ENCODE measurements at regions not wholly inside any gene's neighbourhood (a gene's known extent, or its start where the extent isn't known, plus 50 kb on each side); places are given as distances from the start of the nearest gene placed in this dataset.
A peak's percentile ranks its signal among the peaks of the same experiment; 100 is the strongest.

- TF ChIP-seq ZNF565 (CRISPR knock-in tag; conservative IDR thresholded peaks at IDR 0.05; ENCODE audit: low read depth), result no peak
- TF ChIP-seq POU6F1 (CRISPR knock-in tag; IDR thresholded peaks at IDR 0.05; ENCODE audit: borderline replicate concordance, low read depth), result no peak
- TF ChIP-seq ZNF8 (CRISPR knock-in tag; IDR thresholded peaks at IDR 0.05), result no peak
- TF ChIP-seq TSHZ2 (CRISPR knock-in tag; IDR thresholded peaks at IDR 0.05), result no peak
- TF ChIP-seq CSRNP3 (CRISPR knock-in tag; IDR thresholded peaks at IDR 0.05), result no peak
- no peak for TF ChIP-seq TCF4 (CRISPR knock-in tag; IDR thresholded peaks at IDR 0.05; ENCODE audit: borderline replicate concordance)
- no peak for TF ChIP-seq PPARA (CRISPR knock-in tag; IDR thresholded peaks at IDR 0.05; ENCODE audit: borderline replicate concordance)
- no peak for TF ChIP-seq ZFP30 (CRISPR knock-in tag; IDR thresholded peaks at IDR 0.05)
- no peak for TF ChIP-seq ISL1 (CRISPR knock-in tag; IDR thresholded peaks at IDR 0.05)
- TF ChIP-seq ZFP3 (CRISPR knock-in tag; IDR thresholded peaks at IDR 0.05), result no peak
- TF ChIP-seq GLIS3 (CRISPR knock-in tag; IDR thresholded peaks at IDR 0.05), result no peak
- TF ChIP-seq RARB (CRISPR knock-in tag; IDR thresholded peaks at IDR 0.05), result no peak
- no peak for TF ChIP-seq ZNF70 (CRISPR knock-in tag; IDR thresholded peaks at IDR 0.05)
- no peak for TF ChIP-seq CREB5 (CRISPR knock-in tag; IDR thresholded peaks at IDR 0.05; ENCODE audit: low read depth)
- no peak for TF ChIP-seq BACH2 (CRISPR knock-in tag; IDR thresholded peaks at IDR 0.05; ENCODE audit: borderline replicate concordance)
- TF ChIP-seq ESRRG (CRISPR knock-in tag; IDR thresholded peaks at IDR 0.05), result no peak
- no peak for TF ChIP-seq ZC3H10 (CRISPR knock-in tag; IDR thresholded peaks at IDR 0.05)
- ATAC-seq, result no peak
Observed at GRCh38 chr7:94307399-94308048, 87.2 kb upstream of the COL1A2 start.

- TF ChIP-seq CSRNP3 (CRISPR knock-in tag; IDR thresholded peaks at IDR 0.05) (no peak), BACH2 (CRISPR knock-in tag; IDR thresholded peaks at IDR 0.05; ENCODE audit: borderline replicate concordance) (no peak), ZC3H10 (CRISPR knock-in tag; IDR thresholded peaks at IDR 0.05) (no peak), PATZ1 (CRISPR knock-in tag; IDR thresholded peaks at IDR 0.05; ENCODE audit: borderline replicate concordance) (no peak), TSHZ2 (CRISPR knock-in tag; IDR thresholded peaks at IDR 0.05) (no peak), RARB (CRISPR knock-in tag; IDR thresholded peaks at IDR 0.05) (no peak), ZNF8 (CRISPR knock-in tag; IDR thresholded peaks at IDR 0.05) (no peak), ISL1 (CRISPR knock-in tag; IDR thresholded peaks at IDR 0.05) (no peak), CREB5 (CRISPR knock-in tag; IDR thresholded peaks at IDR 0.05; ENCODE audit: low read depth) (no peak), CSDC2 (CRISPR knock-in tag; IDR thresholded peaks at IDR 0.05) (no peak), GLIS3 (CRISPR knock-in tag; IDR thresholded peaks at IDR 0.05) (no peak), TOX (CRISPR knock-in tag; IDR thresholded peaks at IDR 0.05; ENCODE audit: borderline replicate concordance) (no peak), TCF4 (CRISPR knock-in tag; IDR thresholded peaks at IDR 0.05; ENCODE audit: borderline replicate concordance) (no peak), ZNF70 (CRISPR knock-in tag; IDR thresholded peaks at IDR 0.05) (no peak), OSR1 (CRISPR knock-in tag; IDR thresholded peaks at IDR 0.05) (no peak), ZFP30 (CRISPR knock-in tag; IDR thresholded peaks at IDR 0.05) (no peak), ESRRG (CRISPR knock-in tag; IDR thresholded peaks at IDR 0.05) (no peak)
- ATAC-seq, result peak; percentile 24; the same call in 2 of the 3 replicates
Observed at GRCh38 chr7:94311515-94311914, 83.2 kb upstream of the COL1A2 start.

All from SK-N-SH treated with all-trans-retinoic acid at 6 μM for 48 hours (cell line).